B cell (primary cell): ENCODE measurements at regions not wholly inside any gene's neighbourhood (a gene's known extent, or its start where the extent isn't known, plus 50 kb on each side); places are given as distances from the start of the nearest gene placed in this dataset.

Source experiments
- ATAC-seq: fragments of 200-7000 bp; cut with Tn5 transposase; one replicate; pipeline ENCODE4 v1.10.0; 2021; ENCODE audit warnings: low read depth, mild to moderate bottlenecking, moderate number of reproducible peaks, moderate library complexity
- CTCF ChIA-PET: fragments of 350-600 bp; sonication (Branson Sonifier 250); formaldehyde crosslinking; loops from one replicate; lab custom pipeline; 2021; ENCODE audit warnings: antibody characterized with exemption, inconsistent platforms; lab: Charles Lee
- POLR2A ChIA-PET: fragments of 350-600 bp; sonication (Branson Sonifier 250); formaldehyde crosslinking; loops from one replicate; lab custom pipeline; 2021; ENCODE audit warnings: antibody characterized with exemption; lab: Charles Lee
- DNase-seq: peaks from one replicate; pipeline ENCODE4 v3.0.0; 2013
- H2AFZ ChIP-seq: 2 replicates; pipeline ENCODE4 v1.6.1; 2012; ENCODE audit warnings: mild to moderate bottlenecking, low read depth, low read length; ENCODE audit not compliant: insufficient read depth, poor library complexity, severe bottlenecking
- H3K27ac ChIP-seq, 2 donors: 1 replicate in 1 of 2; 2 replicates in 1 of 2; pipeline ENCODE4 v1.5.1; 2012 to 2013; ENCODE audit warnings: low read length in 2 of 2, mild to moderate bottlenecking in 2 of 2, moderate library complexity in 1 of 2
- H3K27me3 ChIP-seq, 4 experiments: fragments of 200-600 bp in 1 of 4; sonication (generic) in 1 of 4; replicated peaks in 1 of 4; 1 replicate in 2 of 4; 2 replicates in 2 of 4; pipeline versions ENCODE4 v1.6.1 to v1.7.0; 2013 to 2016; ENCODE audit warnings: low read length in 3 of 4, mild to moderate bottlenecking in 2 of 4, mixed read lengths in 1 of 4, moderate library complexity in 1 of 4; ENCODE audit not compliant: insufficient read depth in 4 of 4, control insufficient read depth in 3 of 4; ENCODE audit errors: control extremely low read depth in 1 of 4
- H3K36me3 ChIP-seq, 2 experiments: replicated peaks in 1 of 2; 1 replicate in 1 of 2; 2 replicates in 1 of 2; pipeline versions ENCODE4 v1.6.1 to v1.7.1; 2013; ENCODE audit warnings: low read length in 1 of 2; ENCODE audit not compliant: insufficient read depth in 2 of 2, control insufficient read depth in 1 of 2; ENCODE audit errors: control extremely low read depth in 1 of 2, extremely low read depth in 1 of 2
- H3K4me1 ChIP-seq, 2 donors: fragments of 200-600 bp in 1 of 2; sonication (generic) in 1 of 2; 1 replicate in 1 of 2; 2 replicates in 1 of 2; pipeline versions ENCODE4 v1.5.1 to v1.6.1; 2013 to 2017; ENCODE audit warnings: low read length in 2 of 2; ENCODE audit not compliant: control insufficient read depth in 2 of 2, insufficient read depth in 2 of 2
- H3K4me2 ChIP-seq: replicated peaks from 2 replicates; pipeline ENCODE3; 2012; ENCODE audit warnings: mild to moderate bottlenecking, low read depth, low read length; ENCODE audit not compliant: poor library complexity, severe bottlenecking
- H3K4me3 ChIP-seq, 5 experiments: fragments of 200-600 bp in 1 of 5; sonication (generic) in 1 of 5; 1 replicate in 3 of 5; 2 replicates in 2 of 5; pipeline versions ENCODE4 v1.5.1 to v1.7.0; 2011 to 2016; ENCODE audit warnings: low read length in 4 of 5, mild to moderate bottlenecking in 4 of 5, low read depth in 2 of 5, control low read depth in 1 of 5, moderate library complexity in 1 of 5; ENCODE audit not compliant: insufficient read depth in 1 of 5; ENCODE audit errors: control extremely low read depth in 1 of 5, extremely low read depth in 1 of 5
- H3K79me2 ChIP-seq: fragments of 200-600 bp; sonication (generic); one replicate; pipeline ENCODE4 v1.6.0; 2016; ENCODE audit warnings: low read length; ENCODE audit not compliant: control insufficient read depth, insufficient read depth
- H3K9ac ChIP-seq: fragments of 200-600 bp; sonication (generic); 2 replicates; pipeline ENCODE4 v1.6.1; 2017; ENCODE audit warnings: mild to moderate bottlenecking, low read length, moderate library complexity
- H3K9me3 ChIP-seq, 3 donors: one replicate each; pipeline versions ENCODE4 v1.6.1 to v1.7.1; 2013; ENCODE audit warnings: low read length in 2 of 3; ENCODE audit not compliant: control insufficient read depth in 2 of 3, insufficient read depth in 1 of 3; ENCODE audit errors: control extremely low read depth in 1 of 3
- H4K20me1 ChIP-seq: 2 replicates; pipeline ENCODE4 v1.6.0; 2012; ENCODE audit warnings: mild to moderate bottlenecking, low read length; ENCODE audit not compliant: insufficient read depth, control insufficient read depth, poor library complexity, severe bottlenecking
- H3K27ac Mint-ChIP-seq: one replicate; pipeline ENCODE4 v1.8.0; 2021; ENCODE audit warnings: mixed read lengths
- H3K27me3 Mint-ChIP-seq: one replicate; pipeline ENCODE4 v1.8.0; 2021; ENCODE audit warnings: mixed read lengths
- H3K4me1 Mint-ChIP-seq: one replicate; pipeline ENCODE4 v1.8.0; 2021; ENCODE audit warnings: mixed read lengths
- H3K4me3 Mint-ChIP-seq: one replicate; pipeline ENCODE4 v1.8.0; 2021; ENCODE audit warnings: mixed read lengths
- H3K9me3 Mint-ChIP-seq: one replicate; pipeline ENCODE4 v1.8.0; 2022; ENCODE audit warnings: mixed read lengths; ENCODE audit not compliant: insufficient read depth
- EZH2 ChIP-seq: IDR thresholded peaks from 2 replicates; pipeline ENCODE4 v1.6.1; 2012; ENCODE audit warnings: borderline replicate concordance, low read depth, mild to moderate bottlenecking, moderate library complexity, low read length; ENCODE audit not compliant: insufficient read depth, poor library complexity, severe bottlenecking
- WGBS: methylation state at CpG from one replicate; pipeline ENCODE4 v1.1.5; 2013; ENCODE audit warnings: missing lambda C conversion rate; ENCODE audit not compliant: insufficient coverage; 5-methylcytosine and 5-hydroxymethylcytosine counted together
- intact Hi-C: fragments of 100-400 bp; cut with micrococcal nuclease; formaldehyde crosslinking; loops from one replicate; pipeline ENCODE4 v1.10.0; 2022
- TF ChIP-seq, protein P1 (sequence below): fragments of 200-600 bp; IDR thresholded peaks from one replicate; pipeline ENCODE4 v1.8.0; 2022; ENCODE audit warnings: antibody characterized with exemption, mild to moderate bottlenecking

DNA sequence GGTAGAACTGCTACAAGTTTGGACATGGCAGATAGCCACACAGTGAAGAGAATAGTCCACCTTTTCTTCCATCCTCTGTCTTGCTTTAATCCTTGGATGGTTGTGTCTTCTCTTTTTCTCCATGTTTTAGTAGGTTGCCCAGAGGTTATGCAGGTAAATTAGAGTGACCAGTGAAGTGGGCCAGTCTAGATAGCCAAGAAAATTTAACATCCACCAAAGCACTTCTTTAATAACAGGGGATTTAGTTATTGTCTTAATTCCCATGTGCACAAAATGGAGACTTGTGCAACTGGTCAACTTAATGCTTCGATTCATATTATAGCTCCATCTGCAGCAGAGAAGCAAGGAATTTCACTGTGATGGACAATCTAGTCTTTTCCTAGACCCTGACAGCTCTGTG, 58.8 kb upstream of the RCN1 start:
- DNase-seq (no peak), ATAC-seq (no peak)
- Mint-ChIP-seq H3K4me1 (no peaks in the 10 kb centered on the region), H3K27ac (no peak overlapping the region), H3K27me3 (peaks cover 6% of the 10 kb centered on the region), H3K4me3 (no peak overlapping the region), H3K9me3 (no peaks in the 10 kb centered on the region)
- intact Hi-C loops, result no loop called here
- WGBS, result 100% methylated on average over 1 of the region's 1 CpG
- ChIA-PET POLR2A (no interaction called here), CTCF (interaction anchor here (1.5 kb wide), 1 partner anchor 25 kb away, joined by 3 read pairs; no protein-coding TSS in a partner anchor)
- Histone ChIP-seq H2AFZ (no peak overlapping the region), H3K36me3 (no peaks in the 10 kb centered on the region), H3K4me1 (no peaks in the 10 kb centered on the region), H3K9me3 (no peaks in the 10 kb centered on the region), H3K4me2 (no peak overlapping the region), H3K79me2 (no peaks in the 10 kb centered on the region), H3K9ac (no peak overlapping the region), H3K27ac (no peak overlapping the region), H3K27me3 (no peaks in the 10 kb centered on the region), H4K20me1 (no peaks in the 10 kb centered on the region), H3K4me3 (no peak overlapping the region)
- TF ChIP-seq, protein P1, sequence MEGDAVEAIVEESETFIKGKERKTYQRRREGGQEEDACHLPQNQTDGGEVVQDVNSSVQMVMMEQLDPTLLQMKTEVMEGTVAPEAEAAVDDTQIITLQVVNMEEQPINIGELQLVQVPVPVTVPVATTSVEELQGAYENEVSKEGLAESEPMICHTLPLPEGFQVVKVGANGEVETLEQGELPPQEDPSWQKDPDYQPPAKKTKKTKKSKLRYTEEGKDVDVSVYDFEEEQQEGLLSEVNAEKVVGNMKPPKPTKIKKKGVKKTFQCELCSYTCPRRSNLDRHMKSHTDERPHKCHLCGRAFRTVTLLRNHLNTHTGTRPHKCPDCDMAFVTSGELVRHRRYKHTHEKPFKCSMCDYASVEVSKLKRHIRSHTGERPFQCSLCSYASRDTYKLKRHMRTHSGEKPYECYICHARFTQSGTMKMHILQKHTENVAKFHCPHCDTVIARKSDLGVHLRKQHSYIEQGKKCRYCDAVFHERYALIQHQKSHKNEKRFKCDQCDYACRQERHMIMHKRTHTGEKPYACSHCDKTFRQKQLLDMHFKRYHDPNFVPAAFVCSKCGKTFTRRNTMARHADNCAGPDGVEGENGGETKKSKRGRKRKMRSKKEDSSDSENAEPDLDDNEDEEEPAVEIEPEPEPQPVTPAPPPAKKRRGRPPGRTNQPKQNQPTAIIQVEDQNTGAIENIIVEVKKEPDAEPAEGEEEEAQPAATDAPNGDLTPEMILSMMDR, result no peak
- no peak for TF ChIP-seq EZH2

DNA sequence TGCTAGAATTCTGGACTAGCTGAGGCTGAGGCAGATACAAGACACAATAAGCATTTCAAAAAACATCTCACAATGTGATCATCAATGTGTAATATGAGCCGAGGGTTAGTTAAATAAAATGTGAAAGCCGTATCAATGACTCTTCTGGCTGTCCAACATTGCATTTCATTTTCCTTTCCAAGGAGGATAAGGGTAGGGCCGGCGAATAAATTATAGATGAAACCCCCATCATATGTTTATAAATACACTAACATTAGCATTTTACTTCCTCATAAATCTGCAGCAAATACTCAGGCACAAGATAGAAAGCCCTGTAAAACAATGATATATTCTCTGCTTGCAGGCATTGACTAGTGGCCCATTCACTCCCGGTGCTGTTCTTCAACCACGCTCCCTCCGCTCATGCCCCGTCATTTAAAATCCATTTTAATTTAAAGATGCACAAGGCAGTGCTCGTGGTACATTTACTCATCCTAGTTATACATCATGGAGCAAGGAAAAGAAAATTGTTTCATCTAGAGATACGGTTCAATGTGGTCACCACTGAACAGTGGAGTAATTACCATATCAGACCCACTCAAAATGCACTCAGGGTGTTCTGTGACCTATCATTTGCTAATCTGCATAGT, 59.9 kb upstream of the RCN1 start:
- H3K9ac ChIP-seq, result no peak overlapping the region
- no peak overlapping the region for H2AFZ ChIP-seq
- H3K27me3 Mint-ChIP-seq, result peaks cover 6% of the 10 kb centered on the region
- no peak overlapping the region for H3K4me3 Mint-ChIP-seq
- H3K36me3 ChIP-seq, result no peaks in the 10 kb centered on the region
- H4K20me1 ChIP-seq, result no peaks in the 10 kb centered on the region
- intact Hi-C loops, result no loop called here
- WGBS, result 95% methylated on average over 7 of the region's 10 CpGs
- H3K27ac ChIP-seq, result no peak overlapping the region
- H3K4me1 ChIP-seq, result no peaks in the 10 kb centered on the region
- ATAC-seq (no peak), DNase-seq (no peak)
- no peak overlapping the region for H3K4me3 ChIP-seq
- no peak overlapping the region for H3K4me2 ChIP-seq
- H3K9me3 Mint-ChIP-seq, result no peaks in the 10 kb centered on the region
- ChIA-PET CTCF (interaction anchor here (1.5 kb wide), 1 partner anchor 24 kb away, joined by 3 read pairs; no protein-coding TSS in a partner anchor), POLR2A (no interaction called here)
- TF ChIP-seq EZH2, result no peak
- TF ChIP-seq, protein P1, result no peak
- no peaks in the 10 kb centered on the region for H3K27me3 ChIP-seq
- H3K9me3 ChIP-seq, result no peaks in the 10 kb centered on the region
- H3K27ac Mint-ChIP-seq, result no peak overlapping the region
- no peaks in the 10 kb centered on the region for H3K79me2 ChIP-seq
- no peaks in the 10 kb centered on the region for H3K4me1 Mint-ChIP-seq
